IMR-90 (cell line): ENCODE measurements at regions not wholly inside any gene's neighbourhood (a gene's known extent, or its start where the extent isn't known, plus 50 kb on each side); places are given as distances from the start of the nearest gene placed in this dataset.

ENCODE experiments used
- ATAC-seq: fragments of 200-7000 bp; cut with Tn5 transposase; 2 replicates; pipeline ENCODE4 v1.9.1; 2020; ENCODE audit warnings: low read depth, mild to moderate bottlenecking, moderate library complexity
- BruUV-seq: library from RNA; stranded (reverse); fragments of 400-500 nt; replicated peaks from 2 replicates; lab custom pipeline; 2021; lab: Mats Ljungman, UMichigan
- CTCF ChIA-PET: fragments of 300-600 bp; formaldehyde crosslinking; extraction: SDS; loops from one replicate; lab custom pipeline; 2021; ENCODE audit warnings: antibody characterized with exemption; lab: Yijun Ruan, JAX
- POLR2A ChIA-PET: fragments of 300-600 bp; sonication (Branson Sonifier 250); formaldehyde crosslinking; loops from one replicate; lab custom pipeline; 2022; ENCODE audit warnings: antibody characterized with exemption; ENCODE audit not compliant: unreplicated experiment; lab: Charles Lee
- DNase-seq: peaks from one replicate; pipeline ENCODE4 v3.0.0; 2013
- H2AFZ ChIP-seq: replicated peaks from 2 replicates; pipeline ENCODE3; 2013; ENCODE audit warnings: low read length, mild to moderate bottlenecking; ENCODE audit not compliant: poor library complexity
- H2AK5ac ChIP-seq: 2 replicates; pipeline ENCODE4 v1.6.1; 2013; ENCODE audit warnings: low read depth, low read length, inconsistent platforms
- H2AK9ac ChIP-seq: replicated peaks from 2 replicates; pipeline ENCODE3; 2013; ENCODE audit warnings: mild to moderate bottlenecking, low read depth, low read length, moderate library complexity; ENCODE audit not compliant: poor library complexity
- H2BK120ac ChIP-seq: 2 replicates; pipeline ENCODE4 v1.6.1; 2013; ENCODE audit warnings: low read depth, low read length, inconsistent platforms
- H2BK15ac ChIP-seq: 3 replicates; pipeline ENCODE4 v1.6.1; 2013; ENCODE audit warnings: low read depth, low read length, inconsistent platforms
- H2BK20ac ChIP-seq: 2 replicates; pipeline ENCODE4 v1.6.1; 2013; ENCODE audit warnings: low read depth, mild to moderate bottlenecking, inconsistent platforms, low read length, moderate library complexity
- H2BK5ac ChIP-seq: 2 replicates; pipeline ENCODE4 v1.6.1; 2013; ENCODE audit warnings: mild to moderate bottlenecking, low read depth, low read length, inconsistent platforms; ENCODE audit not compliant: poor library complexity, severe bottlenecking
- H3K14ac ChIP-seq: replicated peaks from 2 replicates; pipeline ENCODE4 v1.6.1; 2013; ENCODE audit warnings: low read depth, low read length, inconsistent platforms
- H3K18ac ChIP-seq: 2 replicates; pipeline ENCODE4 v1.6.1; 2013; ENCODE audit warnings: low read depth, low read length, control low read depth
- H3K23ac ChIP-seq: 2 replicates; pipeline ENCODE4 v1.6.1; 2013; ENCODE audit warnings: low read depth, low read length, inconsistent platforms
- H3K27ac ChIP-seq: 2 replicates; pipeline ENCODE4 v1.5.1; 2013; ENCODE audit warnings: mild to moderate bottlenecking, control low read depth, low read length; ENCODE audit not compliant: insufficient read depth
- H3K27me3 ChIP-seq: 2 replicates; pipeline ENCODE4 v1.6.1; 2013; ENCODE audit warnings: low read length; ENCODE audit not compliant: control insufficient read depth, insufficient read depth
- H3K36me3 ChIP-seq: 2 replicates; pipeline ENCODE4 v1.6.1; 2013; ENCODE audit warnings: low read length, mixed read lengths; ENCODE audit not compliant: control insufficient read depth, insufficient read depth
- H3K4ac ChIP-seq: 2 replicates; pipeline ENCODE4 v1.6.1; 2013; ENCODE audit warnings: low read depth, low read length, inconsistent platforms
- H3K4me1 ChIP-seq: 2 replicates; pipeline ENCODE4 v1.6.1; 2013; ENCODE audit warnings: low read length, mixed read lengths; ENCODE audit not compliant: control insufficient read depth, insufficient read depth
- H3K4me2 ChIP-seq: 2 replicates; pipeline ENCODE4 v1.6.1; 2013; ENCODE audit warnings: low read depth, mild to moderate bottlenecking, control low read depth, low read length, moderate library complexity
- H3K4me3 ChIP-seq: 2 replicates; pipeline ENCODE4 v1.5.1; 2013; ENCODE audit warnings: low read depth, mild to moderate bottlenecking, control low read depth, low read length, moderate library complexity; ENCODE audit not compliant: insufficient read depth
- H3K56ac ChIP-seq: 2 replicates; pipeline ENCODE4 v1.6.1; 2013; ENCODE audit warnings: low read length, inconsistent platforms; ENCODE audit not compliant: insufficient read depth; ENCODE audit errors: extremely low read depth
- H3K79me1 ChIP-seq, 2 experiments: 2 replicates each; pipeline ENCODE4 v1.6.1; 2013; ENCODE audit warnings: low read length in 2 of 2, inconsistent platforms in 1 of 2, low read depth in 1 of 2
- H3K9ac ChIP-seq: 2 replicates; pipeline ENCODE4 v1.6.1; 2013; ENCODE audit warnings: low read depth, low read length, control low read depth
- H3K9me1 ChIP-seq: 2 replicates; pipeline ENCODE4 v1.6.1; 2013; ENCODE audit warnings: low read length, inconsistent platforms; ENCODE audit not compliant: insufficient read depth
- H3K9me3 ChIP-seq: 2 replicates; pipeline ENCODE4 v1.6.1; 2013; ENCODE audit warnings: low read length; ENCODE audit not compliant: control insufficient read depth, insufficient read depth
- H4K20me1 ChIP-seq: 2 replicates; pipeline ENCODE4 v1.6.1; 2013; ENCODE audit warnings: low read length, inconsistent platforms; ENCODE audit not compliant: insufficient read depth
- H4K5ac ChIP-seq: 2 replicates; pipeline ENCODE4 v1.6.1; 2013; ENCODE audit warnings: mild to moderate bottlenecking, low read depth, low read length, control low read depth
- H4K8ac ChIP-seq, 2 experiments: 2 replicates each; pipeline ENCODE4 v1.6.1; 2013; ENCODE audit warnings: low read depth in 2 of 2, low read length in 2 of 2, control low read depth in 1 of 2, inconsistent platforms in 1 of 2
- H4K91ac ChIP-seq: 2 replicates; pipeline ENCODE4 v1.6.1; 2013; ENCODE audit warnings: low read depth, low read length, inconsistent platforms; ENCODE audit not compliant: insufficient read depth
- RCOR1 ChIP-seq: IDR thresholded peaks from 2 replicates; pipeline ENCODE4 v1.6.1; 2012; ENCODE audit warnings: mild to moderate bottlenecking, low read length, improper control_type of control experiment; ENCODE audit not compliant: insufficient replicate concordance
- WGBS, 2 experiments: methylation state at CpG; one replicate each; pipeline versions ENCODE4 v1.1.5 to v1.1.7; 2013; ENCODE audit warnings: missing lambda C conversion rate in 2 of 2; ENCODE audit not compliant: insufficient read length in 1 of 2; ENCODE audit errors: extremely low coverage in 2 of 2; 5-methylcytosine and 5-hydroxymethylcytosine counted together
- dilution Hi-C: fragments of 300-500 bp; cut with HindIII; formaldehyde crosslinking; loops from one replicate; pipeline ENCODE4 v1.14.3; 2018; ENCODE audit warnings: low sequenced_read_pairs; ENCODE audit not compliant: unreplicated experiment
- in situ Hi-C: fragments of 300-500 bp; cut with MboI; formaldehyde crosslinking; loops from 3 replicates; pipeline ENCODE4 v1.14.3; 2019; ENCODE audit warnings: low sequenced_read_pairs, inconsistent platforms, mixed read lengths
- intact Hi-C: fragments of 100-400 bp; cut with micrococcal nuclease; formaldehyde crosslinking; loops from 2 replicates; pipeline ENCODE4 v1.10.0; 2022

DNA sequence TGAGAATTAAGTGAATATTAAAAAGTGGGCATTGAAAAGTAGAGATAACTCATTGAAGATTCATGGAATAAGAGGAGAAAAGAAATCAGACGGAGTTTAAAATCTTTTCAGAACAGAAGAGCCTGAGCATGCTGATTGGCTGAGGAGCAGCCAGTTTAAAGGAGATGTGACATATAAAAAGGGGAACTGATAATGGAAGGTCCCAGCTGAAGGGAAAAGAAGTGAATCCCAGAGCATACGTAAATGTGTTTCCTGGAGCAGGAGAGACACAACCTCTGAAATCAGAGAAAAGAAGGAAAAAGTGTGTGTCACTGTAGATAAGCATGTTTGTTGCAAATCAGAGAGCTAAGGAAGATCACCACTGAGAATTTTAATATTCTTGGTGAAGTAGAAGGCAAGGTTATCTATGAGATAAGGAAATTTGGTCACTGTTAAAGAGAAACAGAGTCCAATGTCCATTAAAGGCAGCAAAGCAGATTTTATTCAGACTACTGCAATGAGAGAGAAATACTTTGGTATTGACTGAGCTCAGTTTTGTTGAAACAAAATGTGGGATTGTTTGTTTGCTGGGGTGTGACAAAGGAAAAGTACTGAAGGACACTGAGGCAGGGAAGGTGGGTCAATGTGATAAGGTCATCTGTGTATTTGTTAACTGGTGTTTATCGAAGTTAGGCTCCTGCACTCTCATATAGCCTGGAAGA lies 84.6 kb upstream of the WDR72 start:
- Histone ChIP-seq H3K9me3 (peaks cover 6% of the 10 kb centered on the region), H4K20me1 (no peaks in the 10 kb centered on the region), H2BK20ac (no peak overlapping the region), H4K8ac (no peak overlapping the region), H4K5ac (no peak overlapping the region), H3K4me2 (no peak overlapping the region), H3K4me3 (no peak overlapping the region), H2AK5ac (no peak overlapping the region), H3K4me1 (no peaks in the 10 kb centered on the region), H3K79me1 (no peaks in the 10 kb centered on the region), H3K56ac (no peak overlapping the region), H3K36me3 (no peaks in the 10 kb centered on the region), H3K27me3 (no peaks in the 10 kb centered on the region), H2BK15ac (no peak overlapping the region), H3K18ac (no peak overlapping the region), H2BK120ac (no peak overlapping the region), H3K27ac (no peak overlapping the region), H3K4ac (no peak overlapping the region), H3K14ac (no peak overlapping the region), H3K23ac (no peak overlapping the region), H4K91ac (no peak overlapping the region), H2AFZ (no peak overlapping the region), H2AK9ac (no peak overlapping the region), H3K9ac (no peak overlapping the region), H3K9me1 (no peaks in the 10 kb centered on the region), H2BK5ac (no peak overlapping the region)
- BruUV-seq: no TSS peak
- POLR2A ChIA-PET: no interaction called here
- CTCF ChIA-PET: no interaction called here
- dilution Hi-C loops (no loop called here), in situ Hi-C loops (no loop called here), intact Hi-C loops (no loop called here)
- ATAC-seq: no peak
- TF ChIP-seq RCOR1: no peak
- no CpG with 5 or more reads among the region's 3 CpGs for WGBS, 2 experiments
- DNase-seq: no peak
